ENCODE measurements at regions not wholly inside any gene's neighbourhood (a gene's known extent, or its start where the extent isn't known, plus 50 kb on each side); places are given as distances from the start of the nearest gene placed in this dataset.

Small RNA genes in the stretch of these regions (small RNA-seq; reads per million reads assigned to genes)
- 0 reads per million in 6 experiments for gene RF00019

All from A549 (cell line).